Activated naive CD8-positive, alpha-beta T cell treated with anti-CD3 and anti-CD28 coated beads, Interleukin-2, amount 10 ng/mL, durations not matched to agents 7 days and 5 days (primary cell): ENCODE measurements at regions not wholly inside any gene's neighbourhood (a gene's known extent, or its start where the extent isn't known, plus 50 kb on each side); places are given as distances from the start of the nearest gene placed in this dataset.

Experiments used
- ATAC-seq: fragments of 150-1000 bp; cut with Tn5 transposase; one replicate; pipeline ENCODE4 v1.10.0; 2021; ENCODE audit warnings: low read depth, moderate library complexity
- POLR2A ChIA-PET: fragments of 350-600 bp; sonication (Branson Sonifier 250); formaldehyde crosslinking; loops from one replicate; lab custom pipeline; 2021; ENCODE audit warnings: antibody characterized with exemption; lab: Charles Lee
- DNase-seq: peaks from one replicate; pipeline ENCODE4 v3.0.0; 2021
- H3K27ac Mint-ChIP-seq: one replicate; pipeline ENCODE4 v1.8.0; 2022; ENCODE audit warnings: mild to moderate bottlenecking, mixed read lengths
- H3K27me3 Mint-ChIP-seq: one replicate; pipeline ENCODE4 v1.8.0; 2022; ENCODE audit warnings: mild to moderate bottlenecking, moderate library complexity, mixed read lengths
- H3K36me3 Mint-ChIP-seq: one replicate; pipeline ENCODE4 v1.8.0; 2021; ENCODE audit warnings: mild to moderate bottlenecking, mixed read lengths
- H3K4me1 Mint-ChIP-seq: one replicate; pipeline ENCODE4 v1.8.0; 2021; ENCODE audit warnings: mixed read lengths
- H3K4me3 Mint-ChIP-seq: one replicate; pipeline ENCODE4 v1.8.0; 2022; ENCODE audit warnings: mild to moderate bottlenecking, moderate library complexity, mixed read lengths
- H3K9me3 Mint-ChIP-seq: one replicate; pipeline ENCODE4 v1.8.0; 2021; ENCODE audit warnings: mixed read lengths

DNA sequence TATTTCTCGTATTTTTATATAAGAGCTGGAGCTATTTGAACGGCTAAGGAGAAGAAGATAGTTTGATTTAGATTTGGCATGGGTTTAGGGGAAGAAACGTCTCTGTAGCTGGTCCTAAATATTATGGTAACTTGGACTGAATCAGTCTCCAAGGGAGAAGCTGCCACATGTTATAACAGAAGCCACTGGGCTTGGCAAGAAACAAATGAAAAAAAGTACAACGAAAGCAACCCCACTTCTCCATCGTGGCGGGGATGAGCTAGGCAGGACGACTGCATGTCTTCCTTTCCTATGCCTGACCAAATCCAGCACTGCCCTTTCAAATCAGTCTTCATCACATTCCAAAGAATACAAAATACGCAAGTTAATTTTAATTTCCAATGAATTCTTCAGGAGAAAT is 196.7 kb upstream of the KLF14 start:
- no peak overlapping the region for H3K4me3 Mint-ChIP-seq
- no peaks in the 10 kb centered on the region for H3K9me3 Mint-ChIP-seq
- no peak for DNase-seq
- POLR2A ChIA-PET = interaction anchor here (0.6 to 2.5 kb wide), 4 partner anchors 8 to 62 kb away, joined by 3 to 10 read pairs (median 6); no protein-coding TSS in a partner anchor
- H3K4me1 Mint-ChIP-seq = peaks cover 54% of the 10 kb centered on the region
- peaks cover 22% of the 10 kb centered on the region for H3K36me3 Mint-ChIP-seq
- H3K27ac Mint-ChIP-seq = peak overlapping the region; percentile 1
- H3K27me3 Mint-ChIP-seq = no peaks in the 10 kb centered on the region
- ATAC-seq = no peak

DNA sequence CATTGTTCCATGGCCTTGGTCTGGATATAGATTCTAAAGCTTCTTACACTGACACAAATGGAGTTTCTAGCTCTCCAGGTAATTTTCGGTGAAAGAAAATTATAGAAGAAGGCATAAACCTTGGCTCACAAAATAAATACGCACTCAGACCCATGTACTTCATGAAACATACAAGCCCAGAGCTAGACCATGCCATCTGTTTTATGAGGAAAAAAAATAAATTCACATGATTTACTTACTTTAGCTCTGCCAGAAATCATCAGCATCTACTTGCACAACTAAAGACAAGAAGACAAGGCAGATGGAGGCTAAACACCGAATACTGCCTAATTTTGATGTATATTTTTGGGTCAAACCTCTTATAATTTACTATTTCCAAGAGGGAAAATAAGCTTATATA is 197.4 kb upstream of the KLF14 start:
- Mint-ChIP-seq H3K9me3 (no peaks in the 10 kb centered on the region), H3K4me3 (no peak overlapping the region), H3K4me1 (peaks cover 52% of the 10 kb centered on the region), H3K27ac (no peak overlapping the region), H3K36me3 (peaks cover 21% of the 10 kb centered on the region), H3K27me3 (no peaks in the 10 kb centered on the region)
- POLR2A ChIA-PET = interaction anchor here (1.0 to 2.5 kb wide), 3 partner anchors 16 to 18 kb away, joined by 4 to 10 read pairs (median 7); no protein-coding TSS in a partner anchor
- DNase-seq = no peak
- ATAC-seq = no peak

- Mint-ChIP-seq H3K9me3 (no peaks in the 10 kb centered on the region), H3K4me3 (no peak overlapping the region), H3K27ac (no peak overlapping the region), H3K27me3 (no peaks in the 10 kb centered on the region), H3K36me3 (peaks cover 27% of the 10 kb centered on the region), H3K4me1 (peaks cover 56% of the 10 kb centered on the region)
- POLR2A ChIA-PET = interaction anchor here (1.0 kb wide), 1 partner anchor 17 kb away, joined by 4 read pairs; no protein-coding TSS in a partner anchor
- DNase-seq = no peak
- ATAC-seq = no peak
Observed at GRCh38 chr7:130932088-130932487, 198.1 kb upstream of the KLF14 start.

GRCh38 chr7:130932667-130933432 is 198.8 kb upstream of the KLF14 start:
- ATAC-seq (no peak), DNase-seq (no peak)
- Mint-ChIP-seq H3K27ac (no peak overlapping the region), H3K36me3 (peaks cover 25% of the 10 kb centered on the region), H3K4me1 (peaks cover 50% of the 10 kb centered on the region), H3K27me3 (no peaks in the 10 kb centered on the region), H3K9me3 (no peaks in the 10 kb centered on the region), H3K4me3 (no peak overlapping the region)
- POLR2A ChIA-PET = interaction anchor here (1.0 kb wide), 1 partner anchor 16 kb away, joined by 4 read pairs; no protein-coding TSS in a partner anchor

DNA sequence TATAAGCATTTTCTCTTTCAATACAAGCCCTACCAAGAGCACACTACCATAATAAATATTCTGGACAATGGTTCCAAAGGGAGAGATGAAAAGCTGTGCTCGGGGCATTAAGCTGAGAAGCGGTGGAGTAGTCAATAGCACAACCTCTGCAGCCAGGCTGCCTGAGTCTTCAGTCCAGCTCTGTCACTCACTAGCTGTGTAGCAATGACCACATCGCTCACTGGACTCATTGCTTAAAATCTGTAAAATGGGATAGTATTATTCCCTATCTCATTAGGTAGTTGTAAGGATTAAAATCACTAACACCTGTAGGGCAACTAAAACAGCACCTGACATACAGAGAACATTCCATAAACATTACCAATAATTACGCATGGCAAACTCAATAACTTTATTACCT is 199.9 kb upstream of the KLF14 start:
- ATAC-seq = no peak
- no peak overlapping the region for H3K27ac Mint-ChIP-seq
- no peak for DNase-seq
- H3K4me3 Mint-ChIP-seq = no peak overlapping the region
- no peaks in the 10 kb centered on the region for H3K9me3 Mint-ChIP-seq
- POLR2A ChIA-PET = no interaction called here
- H3K36me3 Mint-ChIP-seq = peaks cover 27% of the 10 kb centered on the region
- H3K4me1 Mint-ChIP-seq = peaks cover 49% of the 10 kb centered on the region
- no peaks in the 10 kb centered on the region for H3K27me3 Mint-ChIP-seq

DNA sequence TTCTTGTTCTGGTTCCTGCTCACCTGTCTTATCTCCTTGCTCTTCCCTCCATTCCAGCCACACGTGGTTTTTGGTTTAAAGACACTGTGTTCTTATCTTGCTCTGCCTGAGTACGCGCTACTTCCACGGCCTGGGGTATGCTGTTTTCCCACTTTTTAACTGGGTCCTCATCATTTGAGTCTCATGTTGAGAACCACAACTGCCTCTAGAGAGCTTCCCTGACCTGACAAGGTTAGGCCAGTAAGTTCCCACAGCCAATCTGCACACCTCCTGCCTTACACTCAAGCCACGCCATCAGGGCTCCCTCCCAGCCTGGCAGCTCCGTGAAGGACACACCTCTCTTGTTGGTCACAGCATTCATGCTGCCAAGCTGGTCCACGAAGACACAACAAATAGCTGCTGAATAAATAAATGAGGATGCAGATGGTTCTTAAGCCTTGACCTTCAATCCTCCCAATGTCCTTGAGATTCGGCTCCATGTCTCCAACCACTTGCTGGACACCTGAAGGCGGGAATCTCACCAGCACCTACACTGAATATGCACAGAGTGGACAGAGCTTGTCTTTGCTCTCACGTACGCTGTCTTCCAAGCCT is 201.7 kb upstream of the KLF14 start:
- POLR2A ChIA-PET = no interaction called here
- DNase-seq (no peak), ATAC-seq (no peak)
- H3K4me1 Mint-ChIP-seq = peaks cover 52% of the 10 kb centered on the region
- no peaks in the 10 kb centered on the region for H3K27me3 Mint-ChIP-seq
- no peak overlapping the region for H3K4me3 Mint-ChIP-seq
- H3K9me3 Mint-ChIP-seq = no peaks in the 10 kb centered on the region
- H3K27ac Mint-ChIP-seq = peak overlapping the region; percentile 21
- H3K36me3 Mint-ChIP-seq = peaks cover 38% of the 10 kb centered on the region

DNA sequence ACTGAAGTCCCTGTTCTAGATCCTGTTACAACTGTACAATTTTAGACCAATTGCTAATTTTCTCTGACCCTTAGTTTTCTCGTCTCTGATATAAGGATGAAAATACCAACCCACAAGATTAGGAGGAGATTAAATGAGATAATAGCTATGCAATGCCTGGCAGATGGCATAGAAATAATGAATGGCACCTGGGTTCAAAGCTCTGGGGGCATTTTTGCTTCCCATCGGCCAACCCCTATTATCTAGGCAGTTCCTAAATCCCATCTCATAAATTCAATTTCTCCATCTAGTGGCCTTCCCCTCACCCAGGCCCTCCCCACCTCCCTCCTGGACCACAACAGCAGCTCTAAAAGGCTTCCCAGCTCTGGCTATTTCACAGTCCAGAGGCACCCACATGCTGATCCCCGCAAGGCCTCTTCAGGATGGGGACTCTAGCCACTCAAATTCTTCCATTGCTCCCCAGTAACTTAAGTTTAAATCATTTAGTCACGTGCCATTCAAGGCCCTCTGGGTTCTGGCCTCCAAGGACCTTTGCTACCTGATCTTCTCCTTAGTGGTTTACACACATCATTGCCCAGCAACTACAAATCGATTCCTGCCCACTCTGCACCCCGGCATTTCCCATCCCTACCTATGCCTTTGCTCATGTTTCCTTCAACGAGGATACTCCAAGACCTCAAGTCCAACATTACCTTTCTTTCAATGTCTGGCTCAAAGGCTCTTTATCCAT is 202.4 kb upstream of the KLF14 start:
- Mint-ChIP-seq H3K4me1 (peaks cover 54% of the 10 kb centered on the region), H3K27ac (peak overlapping the region; percentile 73), H3K27me3 (no peaks in the 10 kb centered on the region), H3K36me3 (peaks cover 44% of the 10 kb centered on the region), H3K9me3 (no peaks in the 10 kb centered on the region), H3K4me3 (no peak overlapping the region)
- POLR2A ChIA-PET = interaction anchor here (1.8 to 4.5 kb wide), 2 partner anchors 23 to 39 kb away, joined by 4 to 17 read pairs; no protein-coding TSS in a partner anchor
- DNase-seq (no peak), ATAC-seq (no peak)

GRCh38 chr7:130937016-130937415 is 203.0 kb upstream of the KLF14 start:
- ATAC-seq (no peak), DNase-seq (no peak)
- POLR2A ChIA-PET = interaction anchor here (1.8 to 4.5 kb wide), 2 partner anchors 23 to 40 kb away, joined by 4 to 17 read pairs; no protein-coding TSS in a partner anchor
- peaks cover 56% of the 10 kb centered on the region for H3K4me1 Mint-ChIP-seq
- H3K27me3 Mint-ChIP-seq = no peaks in the 10 kb centered on the region
- H3K4me3 Mint-ChIP-seq = no peak overlapping the region
- no peaks in the 10 kb centered on the region for H3K9me3 Mint-ChIP-seq
- H3K27ac Mint-ChIP-seq = peak overlapping the region; percentile 73
- peaks cover 49% of the 10 kb centered on the region for H3K36me3 Mint-ChIP-seq

- peaks cover 59% of the 10 kb centered on the region for H3K4me1 Mint-ChIP-seq
- POLR2A ChIA-PET = interaction anchor here (1.6 to 4.5 kb wide), 3 partner anchors 18 to 41 kb away, joined by 4 to 17 read pairs (median 6); no protein-coding TSS in a partner anchor
Observed at GRCh38 chr7:130937830-130938229, 203.8 kb upstream of the KLF14 start.

GRCh38 chr7:130938661-130939060 is 204.7 kb upstream of the KLF14 start:
- Mint-ChIP-seq H3K27me3 (no peaks in the 10 kb centered on the region), H3K36me3 (peaks cover 62% of the 10 kb centered on the region), H3K4me1 (peaks cover 66% of the 10 kb centered on the region), H3K9me3 (no peaks in the 10 kb centered on the region), H3K4me3 (no peak overlapping the region), H3K27ac (peak overlapping the region; percentile 62)
- DNase-seq = no peak
- POLR2A ChIA-PET = interaction anchor here (0.7 to 4.5 kb wide), 5 partner anchors 8 to 56 kb away, joined by 3 to 17 read pairs (median 5); no protein-coding TSS in a partner anchor
- ATAC-seq = no peak

More at GRCh38 chr7:130937830-130938229, 203.8 kb upstream of the KLF14 start:
- DNase-seq (no peak), ATAC-seq (no peak)
- H3K9me3 Mint-ChIP-seq = no peaks in the 10 kb centered on the region
- peaks cover 56% of the 10 kb centered on the region for H3K36me3 Mint-ChIP-seq
- no peaks in the 10 kb centered on the region for H3K27me3 Mint-ChIP-seq
- H3K27ac Mint-ChIP-seq = peak overlapping the region; percentile 62
- H3K4me3 Mint-ChIP-seq = no peak overlapping the region

DNA sequence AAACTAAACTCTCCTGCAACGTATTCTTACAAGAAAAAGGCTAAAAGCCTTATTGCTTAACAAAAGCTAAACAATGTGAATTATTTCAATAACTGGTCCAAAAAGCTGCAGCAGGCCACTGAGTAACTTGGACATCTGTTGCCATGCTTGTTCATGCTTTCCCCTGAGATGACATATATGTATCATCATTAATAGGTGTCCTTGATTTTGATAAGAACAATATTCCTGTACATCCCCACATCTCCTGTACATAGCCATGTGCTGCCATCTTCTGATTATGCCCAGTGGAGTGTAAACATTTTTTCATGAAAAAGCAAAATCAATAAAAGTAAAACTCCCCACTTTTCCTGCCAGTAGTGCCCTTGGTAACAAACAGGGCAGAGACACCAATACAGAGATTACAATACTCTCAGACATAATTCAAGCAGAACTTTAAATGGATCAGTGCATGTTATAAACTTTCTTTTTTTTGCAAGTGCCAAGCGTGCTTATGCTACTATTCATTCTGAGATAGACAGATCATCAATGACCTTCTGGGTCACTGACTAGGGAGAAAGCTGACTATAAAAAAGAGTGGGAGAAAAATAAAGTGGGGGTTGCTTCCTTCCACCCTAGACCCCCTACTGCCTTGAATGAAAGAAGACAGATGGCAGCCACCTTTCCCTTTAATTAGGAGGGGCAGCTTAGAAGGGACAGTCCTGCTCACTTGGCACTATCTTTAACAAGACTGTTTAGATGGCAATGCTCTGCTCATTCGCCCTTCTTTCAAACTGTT is 205.5 kb upstream of the KLF14 start:
- POLR2A ChIA-PET = interaction anchor here (0.7 to 4.5 kb wide), 5 partner anchors 9 to 55 kb away, joined by 3 to 17 read pairs (median 5); no protein-coding TSS in a partner anchor
- Mint-ChIP-seq H3K36me3 (peaks cover 60% of the 10 kb centered on the region), H3K9me3 (no peaks in the 10 kb centered on the region), H3K4me1 (peaks cover 67% of the 10 kb centered on the region), H3K27ac (peak overlapping the region; percentile 68), H3K27me3 (no peaks in the 10 kb centered on the region), H3K4me3 (peak overlapping the region; percentile 15)
- ATAC-seq (no peak), DNase-seq (no peak)

GRCh38 chr7:130940326-130940725 is 206.3 kb upstream of the KLF14 start:
- Mint-ChIP-seq H3K36me3 (peaks cover 58% of the 10 kb centered on the region), H3K27me3 (no peaks in the 10 kb centered on the region), H3K4me1 (peaks cover 71% of the 10 kb centered on the region), H3K9me3 (no peaks in the 10 kb centered on the region), H3K27ac (peak overlapping the region; percentile 60), H3K4me3 (peak overlapping the region; percentile 37)
- ATAC-seq (no peak), DNase-seq (no peak)
- POLR2A ChIA-PET = interaction anchor here (4.5 kb wide), 1 partner anchor 27 kb away, joined by 17 read pairs; no protein-coding TSS in a partner anchor
